ENCODE measurements at regions not wholly inside any gene's neighbourhood (a gene's known extent, or its start where the extent isn't known, plus 50 kb on each side); places are given as distances from the start of the nearest gene placed in this dataset.

DNA sequence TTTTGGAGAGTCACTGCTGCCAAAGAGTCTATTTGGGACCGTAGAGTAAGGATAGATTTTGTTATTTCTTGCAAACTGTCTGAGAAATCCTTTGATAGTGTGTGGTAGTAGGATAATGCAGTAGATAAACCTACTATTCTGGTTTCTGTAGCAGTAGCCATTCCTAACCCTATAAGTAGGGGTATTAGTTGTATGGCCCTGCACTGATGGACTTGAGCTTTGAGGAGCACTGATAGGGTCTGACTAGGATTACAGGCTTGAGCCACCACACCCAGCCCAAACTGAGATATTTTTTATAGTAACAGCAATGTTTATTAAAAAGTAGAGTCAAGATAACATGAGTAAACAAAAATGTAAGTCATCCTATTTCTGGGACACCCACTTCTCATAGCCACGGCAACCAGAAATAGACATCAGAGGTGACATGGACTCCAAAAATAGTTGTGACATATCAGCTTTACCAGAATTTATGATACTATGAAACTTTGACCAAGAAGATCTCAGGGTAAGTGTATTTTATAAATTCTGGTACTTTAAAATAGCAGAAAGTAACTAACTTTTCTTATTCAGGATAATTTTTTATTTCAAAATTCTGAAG is 479.1 kb downstream of the SUCLA2 start:
- Histone ChIP-seq H3K27ac (no peak overlapping the region), H3K27me3 (ENCODE audit: insufficient read depth, low read depth, severe bottlenecking) (no peaks in the 10 kb centered on the region), H3K4me3 (ENCODE audit: low read depth, low read length) (no peak overlapping the region), H3K36me3 (no peaks in the 10 kb centered on the region), H3K9me3 (ENCODE audit: severe bottlenecking) (no peaks in the 10 kb centered on the region)
- DNase-seq: no peak
- TF ChIP-seq, protein P1, sequence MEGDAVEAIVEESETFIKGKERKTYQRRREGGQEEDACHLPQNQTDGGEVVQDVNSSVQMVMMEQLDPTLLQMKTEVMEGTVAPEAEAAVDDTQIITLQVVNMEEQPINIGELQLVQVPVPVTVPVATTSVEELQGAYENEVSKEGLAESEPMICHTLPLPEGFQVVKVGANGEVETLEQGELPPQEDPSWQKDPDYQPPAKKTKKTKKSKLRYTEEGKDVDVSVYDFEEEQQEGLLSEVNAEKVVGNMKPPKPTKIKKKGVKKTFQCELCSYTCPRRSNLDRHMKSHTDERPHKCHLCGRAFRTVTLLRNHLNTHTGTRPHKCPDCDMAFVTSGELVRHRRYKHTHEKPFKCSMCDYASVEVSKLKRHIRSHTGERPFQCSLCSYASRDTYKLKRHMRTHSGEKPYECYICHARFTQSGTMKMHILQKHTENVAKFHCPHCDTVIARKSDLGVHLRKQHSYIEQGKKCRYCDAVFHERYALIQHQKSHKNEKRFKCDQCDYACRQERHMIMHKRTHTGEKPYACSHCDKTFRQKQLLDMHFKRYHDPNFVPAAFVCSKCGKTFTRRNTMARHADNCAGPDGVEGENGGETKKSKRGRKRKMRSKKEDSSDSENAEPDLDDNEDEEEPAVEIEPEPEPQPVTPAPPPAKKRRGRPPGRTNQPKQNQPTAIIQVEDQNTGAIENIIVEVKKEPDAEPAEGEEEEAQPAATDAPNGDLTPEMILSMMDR (IDR thresholded peaks at IDR 0.05; ENCODE audit: low read depth, low read length): no peak

- Histone ChIP-seq H3K4me3 (ENCODE audit: low read depth, low read length) (no peak overlapping the region), H3K27me3 (ENCODE audit: insufficient read depth, low read depth, severe bottlenecking) (no peaks in the 10 kb centered on the region), H3K36me3 (no peaks in the 10 kb centered on the region), H3K27ac (no peak overlapping the region), H3K9me3 (ENCODE audit: severe bottlenecking) (peaks cover 6% of the 10 kb centered on the region)
- DNase-seq: no peak
- TF ChIP-seq, protein P1 (IDR thresholded peaks at IDR 0.05; ENCODE audit: low read depth, low read length): no peak
Measured at GRCh38 chr13:47519626-47520025, 481.4 kb downstream of the SUCLA2 start.

DNA sequence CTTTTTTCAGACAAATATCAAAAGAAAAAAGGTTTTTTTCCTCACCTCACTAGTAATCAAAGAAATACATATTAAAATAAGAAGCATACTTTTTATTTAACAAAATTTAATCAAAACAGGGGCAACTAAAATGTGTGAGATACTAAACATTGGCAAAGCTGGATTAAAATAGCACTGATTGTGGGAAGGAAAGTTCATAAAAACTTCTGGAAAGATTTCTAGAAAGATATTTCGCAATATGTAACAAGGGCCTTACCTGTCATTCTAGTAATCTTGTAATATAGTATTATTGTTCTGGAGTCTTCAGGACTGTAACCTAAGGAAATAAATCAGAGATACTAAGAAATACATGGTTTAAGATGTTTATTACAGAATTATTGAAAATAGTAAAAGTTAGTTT is 482.5 kb downstream of the SUCLA2 start:
- no peak overlapping the region for H3K27ac ChIP-seq
- H3K27me3 ChIP-seq (ENCODE audit: insufficient read depth, low read depth, severe bottlenecking): no peaks in the 10 kb centered on the region
- H3K36me3 ChIP-seq: no peaks in the 10 kb centered on the region
- no peak for DNase-seq
- no peak overlapping the region for H3K4me3 ChIP-seq (ENCODE audit: low read depth, low read length)
- TF ChIP-seq, protein P1 (IDR thresholded peaks at IDR 0.05; ENCODE audit: low read depth, low read length): no peak
- peaks cover 6% of the 10 kb centered on the region for H3K9me3 ChIP-seq (ENCODE audit: severe bottlenecking)

DNA sequence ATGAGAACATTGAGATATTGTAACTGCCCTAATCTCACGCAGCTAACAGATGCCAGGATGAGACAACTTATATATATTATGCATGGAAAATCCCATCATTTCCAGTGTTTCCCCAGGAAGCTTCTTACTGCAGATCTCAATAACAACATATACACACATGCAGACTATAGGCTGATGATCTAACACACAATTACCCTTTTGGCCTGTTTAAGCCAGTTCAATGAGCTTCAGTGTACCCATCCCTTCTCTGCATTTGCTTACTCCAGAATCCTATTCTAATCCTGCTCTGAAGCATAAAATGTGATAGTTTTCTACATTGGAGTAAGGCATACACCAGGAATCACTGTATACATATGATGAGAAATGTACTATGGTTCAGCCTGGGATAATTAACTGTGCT is 489.4 kb downstream of the SUCLA2 start:
- Histone ChIP-seq H3K27me3 (ENCODE audit: insufficient read depth, low read depth, severe bottlenecking) (no peaks in the 10 kb centered on the region), H3K9me3 (ENCODE audit: severe bottlenecking) (peaks cover 6% of the 10 kb centered on the region), H3K4me3 (ENCODE audit: low read depth, low read length) (no peak overlapping the region), H3K27ac (no peak overlapping the region), H3K36me3 (no peaks in the 10 kb centered on the region)
- TF ChIP-seq, protein P1 (IDR thresholded peaks at IDR 0.05; ENCODE audit: low read depth, low read length): no peak
- no peak for DNase-seq

DNA sequence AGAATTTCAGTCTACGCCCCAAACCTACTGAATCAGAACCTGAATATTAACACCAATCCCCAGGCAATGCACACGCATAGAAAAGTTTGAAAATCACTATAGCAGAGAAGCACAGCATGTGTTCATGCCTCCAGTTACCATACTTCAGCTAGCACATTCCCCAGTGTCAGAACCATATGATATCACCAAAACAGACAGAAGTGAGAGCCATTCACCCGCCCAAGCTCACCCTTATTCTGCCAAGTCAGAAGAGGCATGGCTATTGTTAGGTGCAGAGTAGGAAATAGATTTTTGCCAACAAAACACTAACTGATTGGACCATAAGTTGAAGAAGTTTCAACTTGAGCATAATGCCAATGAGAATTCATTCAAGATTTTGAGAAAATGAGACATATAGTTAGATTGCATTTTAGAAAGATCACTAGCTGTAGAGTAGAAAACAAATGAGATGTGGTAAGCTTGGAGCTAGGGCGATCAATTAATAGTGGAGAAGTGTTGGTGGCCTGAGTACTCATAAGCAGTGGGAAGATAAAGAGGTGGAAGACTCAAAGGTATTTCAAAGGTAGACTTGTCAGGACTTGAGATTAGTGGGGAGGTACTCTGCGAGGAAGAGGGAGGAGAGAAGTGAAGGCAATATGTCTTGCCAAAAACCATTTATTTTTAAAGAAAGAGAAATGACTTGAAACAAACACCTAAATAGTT is 492.4 kb downstream of the SUCLA2 start:
- Histone ChIP-seq H3K9me3 (ENCODE audit: severe bottlenecking) (no peaks in the 10 kb centered on the region), H3K27ac (no peak overlapping the region), H3K27me3 (ENCODE audit: insufficient read depth, low read depth, severe bottlenecking) (no peaks in the 10 kb centered on the region), H3K4me3 (ENCODE audit: low read depth, low read length) (no peak overlapping the region), H3K36me3 (no peaks in the 10 kb centered on the region)
- TF ChIP-seq, protein P1 (IDR thresholded peaks at IDR 0.05; ENCODE audit: low read depth, low read length): no peak
- no peak for DNase-seq

Data from WERI-Rb-1 (cell line).